Keratinocyte (primary cell): ENCODE measurements at regions not wholly inside any gene's neighbourhood (a gene's known extent, or its start where the extent isn't known, plus 50 kb on each side); places are given as distances from the start of the nearest gene placed in this dataset.

Experiments used
- DNase-seq: peaks from one replicate; pipeline ENCODE4 v3.0.0-alpha.2; 2011; ENCODE audit warnings: low read depth, missing footprints, low spot score
- FAIRE-seq: peaks from 2 replicates; lab custom pipeline; 2011; peaks lifted over from hg19 to GRCh38; lab: Jason Lieb, UNC
- H2AFZ ChIP-seq: 2 replicates; pipeline ENCODE4 v1.6.0; 2012; ENCODE audit warnings: low read length, control low read depth, inconsistent platforms; ENCODE audit not compliant: control insufficient read depth
- H3K27ac ChIP-seq: 2 replicates; pipeline ENCODE4 v1.5.1; 2011; ENCODE audit warnings: low read length; ENCODE audit not compliant: control insufficient read depth, insufficient read depth
- H3K27me3 ChIP-seq: 3 replicates; pipeline ENCODE4 v1.6.0; 2011; ENCODE audit warnings: low read length; ENCODE audit not compliant: control insufficient read depth, insufficient read depth; ENCODE audit errors: extremely low read depth
- H3K36me3 ChIP-seq, 2 experiments: 2 replicates in 1 of 2; 3 replicates in 1 of 2; pipeline ENCODE4 v1.5.1; 2011; ENCODE audit warnings: low read length in 2 of 2, mild to moderate bottlenecking in 1 of 2; ENCODE audit not compliant: control insufficient read depth in 2 of 2, insufficient read depth in 2 of 2; ENCODE audit errors: extremely low read depth in 1 of 2
- H3K4me1 ChIP-seq: 3 replicates; pipeline ENCODE4 v1.5.1; 2011; ENCODE audit warnings: low read length; ENCODE audit not compliant: control insufficient read depth, insufficient read depth; ENCODE audit errors: extremely low read depth
- H3K4me2 ChIP-seq: 3 replicates; pipeline ENCODE4 v1.6.0; 2011; ENCODE audit warnings: low read depth, low read length; ENCODE audit not compliant: control insufficient read depth, insufficient read depth; ENCODE audit errors: extremely low read depth
- H3K4me3 ChIP-seq, 3 experiments: fragments of 200-600 bp in 1 of 3; sonication (generic) in 1 of 3; 2 replicates in 2 of 3; 3 replicates in 1 of 3; pipeline ENCODE4 v1.5.1; 2011 to 2016; ENCODE audit warnings: low read length in 3 of 3, mild to moderate bottlenecking in 3 of 3, control low read depth in 2 of 3, inconsistent platforms in 1 of 3, low read depth in 1 of 3, mixed read lengths in 1 of 3, mixed run types in 1 of 3, moderate library complexity in 1 of 3; ENCODE audit not compliant: control insufficient read depth in 2 of 3, insufficient read depth in 2 of 3; ENCODE audit errors: extremely low read depth in 1 of 3
- H3K79me2 ChIP-seq: 2 replicates; pipeline ENCODE4 v1.6.0; 2012; ENCODE audit warnings: low read length; ENCODE audit not compliant: control insufficient read depth, insufficient read depth
- H3K9ac ChIP-seq: 3 replicates; pipeline ENCODE4 v1.6.0; 2011; ENCODE audit warnings: low read length; ENCODE audit not compliant: control insufficient read depth, insufficient read depth; ENCODE audit errors: extremely low read depth
- H3K9me1 ChIP-seq: 3 replicates; pipeline ENCODE4 v1.6.0; 2011; ENCODE audit warnings: low read length; ENCODE audit not compliant: control insufficient read depth, insufficient read depth; ENCODE audit errors: extremely low read depth
- H3K9me3 ChIP-seq: 2 replicates; pipeline ENCODE4 v1.5.1; 2012; ENCODE audit warnings: low read depth, low read length; ENCODE audit not compliant: control insufficient read depth
- H4K20me1 ChIP-seq: 3 replicates; pipeline ENCODE4 v1.6.0; 2011; ENCODE audit warnings: low read length; ENCODE audit not compliant: control insufficient read depth, insufficient read depth; ENCODE audit errors: extremely low read depth
- EZH2 ChIP-seq: IDR thresholded peaks from one replicate; pipeline ENCODE4 v1.6.1; 2012; ENCODE audit warnings: inconsistent platforms, mild to moderate bottlenecking, low read length, moderate library complexity
- dilution Hi-C: fragments of 300-500 bp; cut with MboI; formaldehyde crosslinking; loops from one replicate; pipeline ENCODE4 v1.7.0; 2020; ENCODE audit warnings: low sequenced_read_pairs; ENCODE audit not compliant: extremely low pct_ligation_motif_present
- TF ChIP-seq, protein P1 (sequence below), 3 experiments: IDR thresholded peaks in 1 of 3; conservative IDR thresholded peaks in 1 of 3; optimal IDR thresholded peaks in 1 of 3; 2 replicates in 2 of 3; 3 replicates in 1 of 3; pipeline versions ENCODE3 to v1.5.1; 2011; ENCODE audit warnings: low read length in 3 of 3, mild to moderate bottlenecking in 3 of 3, moderate library complexity in 2 of 3, control low read depth in 1 of 3, inconsistent platforms in 1 of 3; ENCODE audit not compliant: insufficient read depth in 2 of 3; ENCODE audit errors: extremely low read depth in 1 of 3

DNA sequence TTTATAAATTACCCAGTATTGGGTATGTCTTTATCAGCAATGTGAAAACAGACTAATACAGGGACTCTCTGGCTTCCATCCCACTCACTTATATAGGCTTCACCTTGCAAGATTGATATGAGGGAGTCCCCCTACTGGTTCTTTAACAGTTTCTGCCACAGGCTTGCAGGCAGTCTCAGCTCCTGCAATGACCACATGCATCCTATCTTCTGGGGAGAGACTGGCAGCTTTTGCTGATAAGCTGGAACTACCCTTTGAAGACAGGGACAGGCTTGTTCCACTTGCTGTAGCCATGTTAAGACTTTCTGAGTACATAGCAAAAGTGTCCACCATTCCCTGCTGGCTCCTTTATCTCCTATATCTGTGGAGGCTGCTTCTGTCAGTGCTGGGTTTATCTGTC lies 531.7 kb upstream of the FLRT2 start:
- no peak overlapping the region for H3K4me2 ChIP-seq
- H3K36me3 ChIP-seq: no peaks in the 10 kb centered on the region
- FAIRE-seq: no peak
- no peaks in the 10 kb centered on the region for H3K4me1 ChIP-seq
- dilution Hi-C loops: no loop called here
- no peak overlapping the region for H2AFZ ChIP-seq
- H3K9me3 ChIP-seq: no peaks in the 10 kb centered on the region
- no peaks in the 10 kb centered on the region for H4K20me1 ChIP-seq
- H3K9ac ChIP-seq: no peak overlapping the region
- no peak overlapping the region for H3K4me3 ChIP-seq
- no peak for TF ChIP-seq EZH2
- TF ChIP-seq, protein P1, sequence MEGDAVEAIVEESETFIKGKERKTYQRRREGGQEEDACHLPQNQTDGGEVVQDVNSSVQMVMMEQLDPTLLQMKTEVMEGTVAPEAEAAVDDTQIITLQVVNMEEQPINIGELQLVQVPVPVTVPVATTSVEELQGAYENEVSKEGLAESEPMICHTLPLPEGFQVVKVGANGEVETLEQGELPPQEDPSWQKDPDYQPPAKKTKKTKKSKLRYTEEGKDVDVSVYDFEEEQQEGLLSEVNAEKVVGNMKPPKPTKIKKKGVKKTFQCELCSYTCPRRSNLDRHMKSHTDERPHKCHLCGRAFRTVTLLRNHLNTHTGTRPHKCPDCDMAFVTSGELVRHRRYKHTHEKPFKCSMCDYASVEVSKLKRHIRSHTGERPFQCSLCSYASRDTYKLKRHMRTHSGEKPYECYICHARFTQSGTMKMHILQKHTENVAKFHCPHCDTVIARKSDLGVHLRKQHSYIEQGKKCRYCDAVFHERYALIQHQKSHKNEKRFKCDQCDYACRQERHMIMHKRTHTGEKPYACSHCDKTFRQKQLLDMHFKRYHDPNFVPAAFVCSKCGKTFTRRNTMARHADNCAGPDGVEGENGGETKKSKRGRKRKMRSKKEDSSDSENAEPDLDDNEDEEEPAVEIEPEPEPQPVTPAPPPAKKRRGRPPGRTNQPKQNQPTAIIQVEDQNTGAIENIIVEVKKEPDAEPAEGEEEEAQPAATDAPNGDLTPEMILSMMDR (optimal IDR thresholded peaks at IDR 0.05 in 1 of 3, IDR thresholded peaks at IDR 0.05 in 1 of 3, conservative IDR thresholded peaks at IDR 0.05 in 1 of 3; ENCODE audit: extremely low read depth in 1 of 3, insufficient read depth in 2 of 3, low read length in 3 of 3): no peak
- no peak overlapping the region for H3K27ac ChIP-seq
- H3K79me2 ChIP-seq: no peaks in the 10 kb centered on the region
- no peaks in the 10 kb centered on the region for H3K9me1 ChIP-seq
- H3K27me3 ChIP-seq: no peaks in the 10 kb centered on the region
- DNase-seq: no peak

DNA sequence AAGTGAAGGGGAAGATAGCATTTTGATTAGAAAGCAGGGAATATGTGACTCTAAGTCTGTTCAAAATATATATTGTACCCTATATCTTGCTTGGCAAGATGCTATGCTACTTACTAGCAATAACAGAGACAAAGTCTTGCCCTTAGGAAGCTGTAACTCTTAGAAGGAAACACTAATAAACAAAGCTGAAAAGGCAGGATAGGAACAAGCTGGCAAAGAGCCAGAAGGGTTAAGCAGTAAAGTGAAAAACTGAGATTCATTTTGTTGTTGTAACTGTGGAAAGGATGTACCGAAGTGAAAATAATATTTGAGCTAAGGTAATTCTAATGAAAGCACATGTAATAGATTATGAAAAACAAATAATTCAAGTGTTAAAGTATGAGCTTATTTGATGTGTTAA lies 527.1 kb upstream of the FLRT2 start:
- H4K20me1 ChIP-seq: no peaks in the 10 kb centered on the region
- H3K27ac ChIP-seq: no peak overlapping the region
- no peak for DNase-seq
- no peaks in the 10 kb centered on the region for H3K9me3 ChIP-seq
- no peaks in the 10 kb centered on the region for H3K4me1 ChIP-seq
- H3K36me3 ChIP-seq: no peaks in the 10 kb centered on the region
- no peak overlapping the region for H2AFZ ChIP-seq
- no peaks in the 10 kb centered on the region for H3K79me2 ChIP-seq
- FAIRE-seq: no peak
- H3K9ac ChIP-seq: no peak overlapping the region
- dilution Hi-C loops: no loop called here
- H3K4me2 ChIP-seq: no peak overlapping the region
- H3K4me3 ChIP-seq: no peak overlapping the region
- H3K9me1 ChIP-seq: no peaks in the 10 kb centered on the region
- TF ChIP-seq, protein P1 (optimal IDR thresholded peaks at IDR 0.05 in 1 of 3, IDR thresholded peaks at IDR 0.05 in 1 of 3, conservative IDR thresholded peaks at IDR 0.05 in 1 of 3; ENCODE audit: extremely low read depth in 1 of 3, insufficient read depth in 2 of 3, low read length in 3 of 3): no peak
- TF ChIP-seq EZH2: no peak
- no peaks in the 10 kb centered on the region for H3K27me3 ChIP-seq
